HG03196 (cell line): ENCODE measurements at regions not wholly inside any gene's neighbourhood (a gene's known extent, or its start where the extent isn't known, plus 50 kb on each side); places are given as distances from the start of the nearest gene placed in this dataset.

ENCODE experiments used
- ATAC-seq: cut with Tn5 transposase; IDR thresholded peaks from one replicate; pipeline ENCODE4 v1.9.1; 2021; ENCODE audit not compliant: unreplicated experiment

DNA sequence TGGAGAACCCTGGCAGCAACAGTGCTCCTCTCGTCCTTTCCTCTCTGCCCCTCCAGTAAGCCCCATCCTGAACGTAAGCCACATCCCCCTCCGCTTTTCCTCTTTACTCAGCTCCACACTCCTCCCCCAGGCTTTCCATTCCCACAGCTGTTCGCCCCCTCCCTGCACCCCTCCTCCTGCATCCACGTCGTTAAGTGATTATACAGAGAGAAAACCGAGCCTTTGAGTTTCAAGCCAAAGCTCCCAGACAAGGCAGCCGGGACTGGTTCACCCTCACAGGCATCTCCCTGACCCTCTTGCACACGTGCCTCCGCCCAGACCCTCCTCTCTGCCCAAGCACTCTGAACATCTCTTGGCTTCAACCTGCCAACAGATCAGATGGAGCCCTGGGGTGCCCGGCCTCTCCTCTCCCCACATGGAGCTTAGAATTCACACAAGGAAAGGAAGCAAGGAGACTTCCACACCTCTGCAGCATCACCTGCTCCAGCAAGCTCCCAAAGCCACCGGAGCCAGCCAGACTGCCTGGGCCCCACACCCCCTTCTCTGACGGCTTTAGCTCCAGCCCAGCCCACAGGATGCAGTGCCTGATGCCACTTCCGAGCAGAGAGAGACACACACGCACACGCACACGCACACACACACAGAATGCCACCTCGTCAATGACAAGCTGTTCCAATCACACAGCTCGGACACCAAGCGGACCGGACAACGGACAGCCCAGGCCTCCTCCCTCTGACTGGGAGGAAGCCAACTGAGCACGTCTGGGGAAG lies 99.9 kb upstream of the CCL2 start:
- ATAC-seq = no peak

DNA sequence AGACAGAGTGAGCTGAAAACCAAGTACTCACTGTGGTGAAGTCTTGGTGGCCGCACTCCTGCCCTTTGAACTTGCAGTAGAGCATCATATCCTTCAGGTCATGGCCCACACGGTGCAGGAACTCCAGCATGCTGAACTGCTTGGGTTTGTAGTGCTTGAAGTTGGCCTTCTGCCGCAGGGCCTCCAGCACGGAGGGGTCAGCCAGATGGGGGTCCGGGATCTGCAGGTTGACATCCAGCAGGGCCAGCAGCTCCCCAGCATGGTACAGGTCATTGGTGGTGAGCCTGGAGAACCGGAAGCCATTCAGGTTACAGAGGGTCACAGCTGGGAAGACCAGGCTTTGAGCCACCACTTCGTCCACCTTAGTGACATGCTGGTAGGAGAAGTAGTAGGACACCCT lies 99.1 kb upstream of the CCL2 start:
- ATAC-seq = no peak

DNA sequence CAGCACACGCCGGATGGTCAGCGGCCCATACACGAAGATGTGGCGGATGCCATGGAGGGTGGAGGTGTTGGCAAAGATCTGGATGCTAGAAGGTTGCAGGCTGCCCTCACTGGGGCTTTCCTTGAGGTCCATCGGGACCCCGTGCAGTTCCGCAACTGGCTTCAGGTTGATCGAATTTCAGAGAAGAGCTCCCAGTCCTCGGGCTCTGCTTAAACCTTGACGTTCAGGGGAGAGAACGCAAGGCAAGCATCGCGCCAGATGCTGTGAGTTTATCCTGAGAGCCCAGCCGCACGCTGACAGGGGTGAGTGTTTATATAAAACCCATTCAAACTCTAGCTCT lies 98.7 kb upstream of the CCL2 start:
- ATAC-seq = no peak

DNA sequence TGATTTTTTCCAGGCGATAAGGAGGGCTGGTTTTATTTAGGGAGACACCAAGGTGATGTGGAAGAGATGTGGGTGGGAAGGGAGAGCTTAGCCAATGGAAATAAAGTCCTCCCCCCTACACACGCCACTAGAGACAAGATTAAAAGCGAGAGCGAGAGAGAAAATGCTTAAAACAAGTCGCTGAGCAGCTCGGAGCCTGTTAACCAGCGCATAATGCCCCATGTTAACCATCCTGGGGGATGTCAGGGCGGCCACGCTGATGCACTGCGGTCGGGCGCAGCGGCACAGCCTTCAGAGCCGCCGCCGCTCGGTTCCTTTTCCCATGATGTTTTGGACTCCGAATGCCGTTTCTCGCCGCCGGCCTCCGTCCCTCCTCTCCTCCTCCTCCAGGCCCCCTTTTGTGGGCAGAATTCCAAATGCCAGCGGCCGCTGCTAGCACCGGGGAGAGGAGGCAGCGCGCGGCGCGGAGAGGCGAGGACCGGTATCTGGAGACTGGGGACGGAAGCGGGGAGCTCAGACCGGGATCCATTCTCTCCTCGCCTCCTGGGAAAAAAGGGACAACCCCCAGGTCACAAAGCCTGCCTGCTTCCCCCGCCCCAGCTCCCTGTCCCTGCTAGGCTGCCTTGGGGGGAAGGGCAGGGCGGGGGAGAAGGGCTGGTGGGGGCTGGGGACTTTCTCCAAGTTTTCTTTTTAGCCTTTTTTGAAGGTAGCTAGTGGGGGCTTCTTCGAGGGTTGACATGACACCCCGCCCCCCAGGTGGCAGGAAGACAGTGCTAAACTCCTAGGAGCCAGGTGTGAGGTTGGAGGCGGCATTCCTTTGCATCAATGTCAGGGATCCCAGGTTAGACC lies 98.1 kb upstream of the CCL2 start:
- no peak for ATAC-seq

DNA sequence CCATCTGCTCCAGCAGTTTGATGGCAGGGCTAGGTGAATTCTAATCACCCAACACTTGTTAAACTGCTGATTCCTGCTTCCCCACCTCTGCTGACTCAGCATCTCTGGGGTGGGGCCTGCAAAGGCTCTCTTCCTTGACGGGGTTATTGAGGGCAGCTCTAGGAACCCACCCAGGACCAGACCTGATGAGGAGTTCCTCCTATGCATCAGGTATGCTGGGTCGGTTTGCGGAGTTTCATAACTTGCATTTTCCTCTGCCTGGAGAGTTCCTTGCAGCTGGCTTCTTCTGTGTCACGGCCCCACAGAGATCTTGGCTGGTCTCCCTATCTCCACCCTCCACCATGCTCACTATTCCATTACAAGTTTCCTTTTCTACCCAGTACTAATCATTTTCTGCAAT lies 93.4 kb upstream of the CCL2 start:
- no peak for ATAC-seq

- ATAC-seq = no peak
These were observed 92.0 kb upstream of the CCL2 start for GRCh38 chr17:34163123-34163522.

DNA sequence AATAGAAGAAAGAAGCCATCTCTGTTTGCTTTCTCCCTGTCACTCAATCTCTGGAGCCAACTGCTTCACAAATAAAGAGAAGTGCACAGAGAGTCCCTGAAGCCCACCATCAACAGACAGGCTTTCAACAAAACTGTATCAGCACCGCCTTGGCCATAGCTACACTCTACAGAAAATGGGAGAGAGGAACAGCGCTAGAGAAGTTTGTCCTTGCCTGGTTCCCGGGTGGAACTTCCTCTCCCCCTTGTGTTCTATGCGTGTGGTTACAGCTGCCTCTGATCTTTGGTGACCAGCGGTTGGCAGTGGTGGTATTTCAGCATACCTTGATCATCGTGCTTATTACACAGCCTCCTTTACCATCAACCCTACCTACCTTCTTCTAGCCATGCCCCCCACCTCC lies 91.4 kb upstream of the CCL2 start:
- no peak for ATAC-seq

DNA sequence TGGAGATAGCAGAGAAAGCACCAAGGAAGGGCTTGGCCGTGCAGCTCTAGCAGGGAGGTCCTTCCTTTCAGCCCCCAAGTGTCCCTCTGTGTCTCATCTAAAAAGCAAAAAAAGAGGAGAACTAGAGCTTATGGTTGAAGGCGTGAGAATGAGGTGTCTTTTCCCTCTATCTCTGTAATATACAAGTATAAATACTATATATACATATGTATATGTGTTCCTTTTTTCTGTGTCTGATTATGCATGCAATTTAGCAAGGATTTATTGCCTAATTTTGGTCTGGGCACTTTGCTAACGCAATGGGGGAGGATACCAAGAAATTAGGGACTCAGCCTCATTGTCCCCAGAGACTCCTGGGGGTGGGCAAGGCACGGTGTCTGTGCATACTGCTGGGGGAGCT lies 90.2 kb upstream of the CCL2 start:
- no peak for ATAC-seq

GRCh38 chr17:34166352-34166751 lies 88.7 kb upstream of the CCL2 start:
- no peak for ATAC-seq

DNA sequence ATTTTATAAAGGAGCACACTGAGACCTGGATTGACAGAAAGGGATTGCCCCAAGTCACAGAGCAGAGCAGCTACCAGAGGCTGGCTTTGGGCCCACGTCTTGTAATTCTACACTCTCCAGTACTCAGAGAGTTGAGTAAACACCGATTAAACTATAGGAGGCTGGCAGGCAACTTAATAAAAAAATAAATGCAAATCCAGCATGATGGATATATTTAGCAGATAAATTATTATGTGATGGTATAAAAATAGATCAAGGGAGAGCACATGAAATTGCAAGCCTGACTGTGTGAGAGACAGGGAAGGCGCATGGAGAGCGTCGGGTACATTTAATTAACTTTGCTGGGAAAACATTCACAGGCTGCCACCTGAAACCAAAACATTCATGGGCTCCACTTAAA lies 87.7 kb upstream of the CCL2 start:
- ATAC-seq = no peak

DNA sequence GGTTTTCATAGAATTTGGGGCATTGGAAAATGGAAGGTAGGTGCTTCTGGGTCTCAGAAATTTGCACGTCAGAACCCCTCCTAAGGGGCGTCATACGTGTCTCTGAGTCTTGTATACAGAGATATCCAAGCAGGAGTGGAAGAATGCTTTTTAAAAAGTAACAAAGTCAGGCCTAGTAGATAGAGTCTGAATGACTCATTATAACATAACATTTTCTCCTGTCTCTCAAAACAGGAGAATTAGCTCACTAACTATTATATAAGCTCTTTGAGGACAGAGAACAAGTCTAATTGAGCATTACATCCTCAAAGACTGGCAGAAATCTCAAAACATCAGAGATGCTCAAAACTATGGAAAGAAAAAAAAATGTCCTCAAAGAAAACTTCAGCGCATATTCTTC lies 86.1 kb upstream of the CCL2 start:
- ATAC-seq = no peak

DNA sequence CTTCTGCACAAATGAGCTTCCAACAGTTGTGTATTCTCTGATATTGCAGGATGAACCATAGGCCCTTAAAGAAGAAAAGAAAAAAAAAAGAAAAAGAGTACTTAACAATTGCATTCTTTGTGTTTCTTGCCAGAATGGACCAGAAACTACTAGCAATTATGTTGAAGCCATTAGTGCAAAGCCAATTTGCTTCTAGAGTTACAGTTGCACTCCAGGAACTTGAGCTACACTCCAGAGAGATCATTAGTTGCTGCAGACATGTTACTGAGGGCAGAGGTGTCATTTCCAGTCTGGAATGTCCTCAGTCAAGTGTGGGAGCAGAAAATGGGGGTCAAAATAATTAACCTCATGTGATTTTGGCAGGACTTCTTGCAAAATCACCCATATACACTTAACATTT lies 85.6 kb upstream of the CCL2 start:
- ATAC-seq = no peak

GRCh38 chr17:34171245-34171818 lies 83.8 kb upstream of the CCL2 start:
- no peak for ATAC-seq

DNA sequence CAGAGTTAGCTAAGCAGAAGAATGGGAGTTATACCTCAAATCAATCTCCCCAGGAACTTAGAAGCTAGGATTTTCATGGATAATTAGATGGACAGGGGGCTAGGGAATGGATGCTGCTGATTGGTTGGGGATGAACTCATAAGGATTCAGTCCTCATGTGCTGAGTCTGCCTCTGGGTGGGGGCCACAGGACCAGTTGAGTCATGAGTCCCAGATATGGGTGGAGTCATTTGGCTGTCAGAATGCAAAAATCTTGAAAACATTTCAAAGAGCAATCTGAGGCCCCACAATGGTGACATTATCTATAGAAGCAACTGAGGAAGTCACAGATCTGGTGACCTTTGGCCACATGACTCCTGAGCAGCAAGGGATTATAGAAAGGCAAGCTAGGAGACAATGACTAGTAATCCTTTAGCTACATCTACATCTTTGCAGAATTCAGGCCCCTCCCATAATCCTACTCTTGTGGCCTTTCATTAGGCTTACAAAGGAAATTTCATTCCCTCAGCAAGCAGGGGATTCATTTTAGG lies 82.6 kb upstream of the CCL2 start:
- ATAC-seq = no peak

DNA sequence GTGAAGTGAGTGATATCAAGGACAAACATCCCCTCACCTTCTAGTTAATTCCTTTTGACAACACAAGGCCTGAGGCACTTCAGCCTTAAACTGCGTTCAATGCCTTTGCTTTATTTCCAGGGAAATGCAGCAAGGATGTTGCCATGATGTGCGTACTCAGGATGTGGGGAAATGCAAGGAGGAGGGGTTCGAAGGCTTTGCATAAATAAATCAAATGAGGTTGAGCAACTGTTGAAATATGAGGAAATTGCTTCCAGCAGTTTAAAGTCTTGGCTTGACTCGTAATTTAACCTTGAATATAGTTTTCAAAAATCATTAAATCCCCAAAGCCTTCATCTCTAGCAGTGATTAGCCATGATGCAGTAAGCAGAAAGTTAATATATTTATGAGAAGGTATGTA lies 81.8 kb upstream of the CCL2 start:
- ATAC-seq = no peak

DNA sequence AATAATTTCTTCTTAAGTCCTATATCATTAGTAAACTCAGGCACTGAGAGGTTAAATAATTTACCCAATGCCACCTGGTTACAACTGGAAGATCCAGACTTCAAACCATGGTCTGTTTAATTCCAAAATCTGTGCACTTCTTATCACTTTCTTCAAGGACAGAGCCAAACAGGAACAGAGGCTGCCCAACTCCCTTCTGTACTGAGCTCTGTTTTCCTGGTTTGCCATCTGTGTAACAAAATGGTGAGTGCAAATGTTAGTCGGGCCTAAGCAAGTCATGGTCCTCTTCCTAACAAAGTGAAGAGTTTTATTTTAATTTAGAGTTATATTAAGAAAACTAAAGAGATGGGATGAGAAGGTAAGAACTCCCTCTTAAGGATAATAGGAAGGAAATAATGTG lies 80.6 kb upstream of the CCL2 start:
- no peak for ATAC-seq

DNA sequence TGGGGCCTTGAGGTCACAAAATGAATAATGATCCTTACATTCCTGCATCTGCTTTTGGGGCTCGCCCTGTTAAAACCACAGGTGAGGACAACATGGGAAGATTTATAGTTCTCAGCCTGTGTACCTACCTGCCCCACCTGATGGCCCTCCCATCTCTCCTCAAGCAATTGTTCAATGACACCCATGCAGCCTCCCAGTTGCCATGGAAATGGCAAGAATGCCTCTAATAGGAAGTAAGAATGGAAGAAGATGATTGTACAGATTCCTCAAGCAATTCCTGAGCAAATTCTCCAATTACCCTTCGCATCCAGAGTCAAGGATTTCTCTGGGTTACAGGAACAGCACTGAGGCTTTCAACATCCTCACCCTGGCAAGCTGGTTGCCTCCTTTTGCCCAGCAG lies 78.6 kb upstream of the CCL2 start:
- ATAC-seq = no peak

DNA sequence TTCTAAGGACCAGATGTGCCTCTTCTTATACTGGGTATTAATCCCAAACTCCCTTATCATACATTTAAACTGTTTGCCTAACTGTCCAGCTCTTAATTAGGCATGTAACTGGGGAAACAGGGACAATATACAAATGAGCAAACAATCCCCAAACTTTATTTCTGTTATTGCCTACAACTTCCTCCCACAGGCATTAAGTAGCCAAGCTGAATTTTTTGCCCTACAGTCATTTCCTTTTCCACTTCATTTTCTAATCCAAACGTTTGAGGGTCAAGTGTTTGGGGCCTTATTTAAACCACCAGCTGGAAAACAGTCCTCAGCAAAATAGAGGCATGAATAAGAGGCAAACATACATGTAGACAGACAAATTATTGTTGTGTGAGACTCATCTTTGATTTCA lies 77.4 kb upstream of the CCL2 start:
- no peak for ATAC-seq

DNA sequence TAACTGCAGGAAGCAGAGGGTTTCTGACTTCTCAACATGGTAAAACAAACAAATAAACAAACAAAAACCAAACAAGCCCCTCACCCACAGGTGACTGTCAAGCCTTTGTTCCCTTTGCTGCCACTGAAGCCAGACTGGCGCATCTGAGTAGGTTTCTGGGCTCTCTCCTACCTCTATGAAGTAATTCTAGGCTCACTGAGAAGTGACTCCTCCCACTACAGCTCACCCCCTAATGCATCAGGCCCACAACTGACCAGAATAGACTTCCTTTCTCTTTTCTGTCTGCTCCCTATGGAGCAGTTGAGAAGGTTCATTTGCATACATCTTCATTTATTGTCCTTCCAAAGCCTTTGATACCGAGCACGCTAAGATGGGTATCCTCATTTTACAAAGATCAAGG lies 77.0 kb upstream of the CCL2 start:
- ATAC-seq = no peak

- no peak for ATAC-seq
These were observed 72.9 kb upstream of the CCL2 start for GRCh38 chr17:34182036-34182803.

DNA sequence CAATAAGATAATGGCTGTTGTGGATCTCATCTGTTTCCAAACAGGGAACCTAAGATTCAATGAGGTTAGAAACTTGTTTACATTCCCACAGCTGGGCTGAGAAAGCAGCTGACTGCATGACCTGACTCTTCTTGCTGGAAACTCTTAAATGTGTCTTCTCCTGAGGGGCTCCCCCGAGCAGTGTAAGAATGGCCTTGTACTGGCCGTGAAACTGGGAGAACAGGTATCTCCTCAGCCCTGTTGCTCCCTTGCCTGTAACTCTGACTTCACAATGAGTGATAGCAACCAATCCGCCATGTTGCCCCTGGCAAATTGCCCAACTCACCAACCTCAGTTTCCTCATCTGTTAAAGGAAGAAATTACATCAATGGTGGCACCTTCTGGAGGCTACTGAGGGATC lies 59.1 kb upstream of the CCL2 start:
- no peak for ATAC-seq
